H9 (cell line): ENCODE measurements at regions not wholly inside any gene's neighbourhood (a gene's known extent, or its start where the extent isn't known, plus 50 kb on each side); places are given as distances from the start of the nearest gene placed in this dataset.
"Not testable (repeated sequence)": the region's sequence is repeated elsewhere in the genome, so short reads cannot be mapped to it uniquely, and the experiment has no call there.

Source experiments
- DNase-seq: peaks from one replicate; pipeline ENCODE4 v3.0.0-alpha.2; 2017
- H2AFZ ChIP-seq: one replicate; pipeline ENCODE4 v1.6.1; 2013; ENCODE audit warnings: mild to moderate bottlenecking, low read length, control low read depth, moderate library complexity
- H2AK5ac ChIP-seq: 2 replicates; pipeline ENCODE4 v1.6.1; 2013; ENCODE audit warnings: low read length, control low read depth, mixed read lengths; ENCODE audit not compliant: insufficient read length
- H2BK120ac ChIP-seq: one replicate; pipeline ENCODE4 v1.6.1; 2013; ENCODE audit warnings: low read depth, mild to moderate bottlenecking, low read length, control low read depth, inconsistent platforms; ENCODE audit not compliant: poor library complexity, severe bottlenecking
- H2BK12ac ChIP-seq: 2 replicates; pipeline ENCODE4 v1.6.1; 2013; ENCODE audit warnings: low read length, control low read depth, mixed read lengths, low read depth; ENCODE audit not compliant: insufficient read length
- H2BK15ac ChIP-seq: 2 replicates; pipeline ENCODE4 v1.6.1; 2013; ENCODE audit warnings: low read depth, low read length, control low read depth
- H2BK20ac ChIP-seq: one replicate; pipeline ENCODE4 v1.6.1; 2013; ENCODE audit warnings: low read depth, mild to moderate bottlenecking, low read length, control low read depth, inconsistent platforms; ENCODE audit not compliant: poor library complexity, severe bottlenecking
- H2BK5ac ChIP-seq: 2 replicates; pipeline ENCODE4 v1.6.1; 2013; ENCODE audit warnings: low read length, control low read depth, mixed read lengths; ENCODE audit not compliant: insufficient read length
- H3K14ac ChIP-seq: 2 replicates; pipeline ENCODE4 v1.6.1; 2013; ENCODE audit warnings: low read length, control low read depth; ENCODE audit not compliant: insufficient read depth
- H3K18ac ChIP-seq: 2 replicates; pipeline ENCODE4 v1.6.1; 2013; ENCODE audit warnings: low read depth, mild to moderate bottlenecking, mixed read lengths, low read length, control low read depth; ENCODE audit not compliant: insufficient read length
- H3K23ac ChIP-seq: 2 replicates; pipeline ENCODE4 v1.6.1; 2013; ENCODE audit warnings: low read length, control low read depth, mixed read lengths, low read depth; ENCODE audit not compliant: insufficient read length
- H3K23me2 ChIP-seq: 2 replicates; pipeline ENCODE4 v1.6.1; 2013; ENCODE audit warnings: low read depth, mild to moderate bottlenecking, mixed read lengths, low read length, control low read depth; ENCODE audit not compliant: insufficient read length, poor library complexity, severe bottlenecking
- H3K27ac ChIP-seq: 2 replicates; pipeline ENCODE4 v1.5.1; 2013; ENCODE audit warnings: low read length, control low read depth, mixed read lengths, low read depth; ENCODE audit not compliant: insufficient read length
- H3K27me3 ChIP-seq: 2 replicates; pipeline ENCODE4 v1.6.1; 2013; ENCODE audit warnings: low read length, control low read depth, inconsistent platforms; ENCODE audit not compliant: insufficient read depth
- H3K4ac ChIP-seq: 2 replicates; pipeline ENCODE4 v1.6.1; 2013; ENCODE audit warnings: low read depth, mild to moderate bottlenecking, control low read depth, inconsistent platforms, low read length, moderate library complexity
- H3K4me1 ChIP-seq: 2 replicates; pipeline ENCODE4 v1.6.1; 2013; ENCODE audit warnings: low read length, control low read depth, inconsistent platforms; ENCODE audit not compliant: insufficient read depth
- H3K4me2 ChIP-seq: 2 replicates; pipeline ENCODE4 v1.6.1; 2013; ENCODE audit warnings: low read length, control low read depth, mixed read lengths; ENCODE audit not compliant: insufficient read length, insufficient read depth
- H3K56ac ChIP-seq: 2 replicates; pipeline ENCODE4 v1.6.1; 2013; ENCODE audit warnings: low read depth, mild to moderate bottlenecking, mixed read lengths, low read length, control low read depth; ENCODE audit not compliant: insufficient read length
- H3K79me1 ChIP-seq: 2 replicates; pipeline ENCODE4 v1.6.1; 2013; ENCODE audit warnings: low read depth, mild to moderate bottlenecking, moderate library complexity, low read length, control low read depth, inconsistent platforms; ENCODE audit not compliant: insufficient read depth, poor library complexity, severe bottlenecking
- H3K79me2 ChIP-seq: 2 replicates; pipeline ENCODE4 v1.6.1; 2013; ENCODE audit warnings: low read length, control low read depth, inconsistent platforms; ENCODE audit not compliant: insufficient read depth
- H3K9ac ChIP-seq: 2 replicates; pipeline ENCODE4 v1.6.1; 2013; ENCODE audit warnings: low read length, control low read depth, mixed read lengths; ENCODE audit not compliant: insufficient read length; ENCODE audit errors: extremely low read depth
- H3K9me3 ChIP-seq: one replicate; pipeline ENCODE4 v1.6.1; 2013; ENCODE audit warnings: low read depth, low read length, inconsistent platforms; ENCODE audit not compliant: control insufficient read depth
- H3T11ph ChIP-seq: one replicate; pipeline ENCODE4 v1.6.1; 2013; ENCODE audit warnings: mild to moderate bottlenecking, low read length, control low read depth, inconsistent platforms
- H4K20me1 ChIP-seq: one replicate; pipeline ENCODE4 v1.6.1; 2013; ENCODE audit not compliant: control insufficient read depth, insufficient read length, insufficient read depth
- H4K5ac ChIP-seq: 2 replicates; pipeline ENCODE4 v1.6.1; 2013; ENCODE audit warnings: low read depth, mild to moderate bottlenecking, mixed read lengths, low read length, control low read depth; ENCODE audit not compliant: insufficient read length
- H4K8ac ChIP-seq: replicated peaks from 2 replicates; pipeline ENCODE4 v1.6.1; 2013; ENCODE audit warnings: low read length, control low read depth, mixed read lengths, low read depth; ENCODE audit not compliant: insufficient read length
- H4K91ac ChIP-seq: 2 replicates; pipeline ENCODE4 v1.6.1; 2013; ENCODE audit warnings: low read depth, mild to moderate bottlenecking, moderate library complexity, mixed read lengths, low read length, control low read depth; ENCODE audit not compliant: insufficient read length
- H3K27ac Mint-ChIP-seq, 3 experiments: 2 replicates in 2 of 3; 3 replicates in 1 of 3; pipeline ENCODE4 v1.8.0; 2020 to 2021; ENCODE audit warnings: mixed read lengths in 3 of 3, mild to moderate bottlenecking in 1 of 3, moderate library complexity in 1 of 3
- H3K27me3 Mint-ChIP-seq: 2 replicates; pipeline ENCODE4 v1.8.0; 2021; ENCODE audit warnings: low read depth, mild to moderate bottlenecking, moderate library complexity, mixed read lengths
- H3K36me3 Mint-ChIP-seq, 3 experiments: 2 replicates in 2 of 3; 3 replicates in 1 of 3; pipeline ENCODE4 v1.8.0; 2020 to 2021; ENCODE audit warnings: low read depth in 3 of 3, mixed read lengths in 3 of 3; ENCODE audit not compliant: insufficient read depth in 1 of 3
- H3K4me1 Mint-ChIP-seq, 2 experiments: 2 replicates each; pipeline ENCODE4 v1.8.0; 2020; ENCODE audit warnings: mixed read lengths in 2 of 2
- H3K4me3 Mint-ChIP-seq, 2 experiments: 2 replicates in 1 of 2; 3 replicates in 1 of 2; pipeline ENCODE4 v1.8.0; 2020 to 2021; ENCODE audit warnings: mild to moderate bottlenecking in 2 of 2, mixed read lengths in 2 of 2, moderate library complexity in 1 of 2
- H3K9me3 Mint-ChIP-seq, 2 experiments: 2 replicates in 1 of 2; 3 replicates in 1 of 2; pipeline ENCODE4 v1.8.0; 2020; ENCODE audit warnings: mild to moderate bottlenecking in 2 of 2, mixed read lengths in 2 of 2, moderate library complexity in 1 of 2
- whole genome bisulfite sequencing: extraction: QIAGEN DNeasy Blood & Tissue Kit; methylation state at CpG from one replicate; pipeline ENCODE4 v1.1.7; 2013; ENCODE audit warnings: missing lambda C conversion rate, low lambda C conversion rate, mixed read lengths; ENCODE audit not compliant: insufficient read length; ENCODE audit errors: extremely low coverage; 5-methylcytosine and 5-hydroxymethylcytosine counted together

- peaks cover 32% of the 10 kb centered on the region; the same call in 1 of the 2 replicates for H3K27me3 ChIP-seq
- not testable (repeated sequence) for H3K4ac ChIP-seq, H3K18ac ChIP-seq, H3K79me2 ChIP-seq, H2BK120ac ChIP-seq, H3K14ac ChIP-seq, H2BK12ac ChIP-seq, H3K4me1 Mint-ChIP-seq, H3K27ac ChIP-seq, H3K4me1 ChIP-seq, H3K79me1 ChIP-seq, H3K9me3 ChIP-seq, H3K4me3 Mint-ChIP-seq, H3K4me2 ChIP-seq, H3K36me3 Mint-ChIP-seq, DNase-seq, H4K91ac ChIP-seq, H2AK5ac ChIP-seq, H3T11ph ChIP-seq, H4K20me1 ChIP-seq, H3K23me2 ChIP-seq, H4K5ac ChIP-seq, H2BK15ac ChIP-seq, H2AFZ ChIP-seq, H3K27ac Mint-ChIP-seq, H3K56ac ChIP-seq, H3K9ac ChIP-seq, H2BK5ac ChIP-seq, H2BK20ac ChIP-seq, H3K23ac ChIP-seq, H4K8ac ChIP-seq
- no CpG with 5 or more reads among the region's 1 CpG for WGBS
- Mint-ChIP-seq H3K27me3 (peaks cover 73% of the 10 kb centered on the region), H3K9me3 (peaks cover 17 to 28% of the 10 kb centered on the region in 2 experiments)
Observed at GRCh38 chr9:41075671-41076070, 52.8 kb downstream of the FOXD4L6 start.

DNA sequence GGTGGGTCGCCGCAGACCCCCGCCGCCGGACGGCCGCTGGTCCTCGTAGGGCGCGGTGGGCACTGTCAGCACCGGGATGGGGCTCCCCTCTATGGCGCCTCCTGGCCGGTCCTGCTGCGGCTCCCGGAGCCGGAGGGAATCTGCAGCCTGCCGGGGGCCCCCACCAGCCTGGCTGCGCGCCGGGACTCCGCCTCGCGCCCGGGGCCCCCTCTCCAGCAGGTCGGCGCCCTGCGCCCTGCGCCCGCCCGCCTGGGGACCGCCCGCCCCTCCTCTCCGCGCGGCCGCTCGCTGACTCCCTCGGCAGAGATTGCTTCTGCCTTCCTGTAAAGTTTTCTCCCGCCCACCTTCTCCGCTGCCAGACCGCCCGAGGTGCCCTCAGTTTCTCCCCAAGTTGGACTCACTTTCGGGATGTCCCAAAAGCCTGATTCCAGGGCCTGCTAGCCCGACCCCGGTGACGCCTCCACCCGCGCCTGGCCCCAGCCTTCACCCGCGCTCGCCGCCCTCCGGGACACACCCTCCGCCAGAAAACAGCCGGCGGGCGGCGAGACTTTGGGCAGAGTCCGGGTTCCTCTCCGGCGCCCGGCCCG is 54.0 kb downstream of the FOXD4L6 start:
- H4K91ac ChIP-seq, H2BK15ac ChIP-seq, H3K23me2 ChIP-seq, H3K23ac ChIP-seq, H3K18ac ChIP-seq, H2AFZ ChIP-seq, H3K4me1 Mint-ChIP-seq, H2AK5ac ChIP-seq, H4K5ac ChIP-seq, H3K4ac ChIP-seq, H2BK5ac ChIP-seq, H2BK20ac ChIP-seq, H2BK120ac ChIP-seq, H4K20me1 ChIP-seq, H3K9ac ChIP-seq, H3K79me1 ChIP-seq, H3K27ac Mint-ChIP-seq, H3K14ac ChIP-seq, H3K27ac ChIP-seq, H3K36me3 Mint-ChIP-seq, H2BK12ac ChIP-seq, H3K4me1 ChIP-seq, H3K79me2 ChIP-seq, H3K56ac ChIP-seq, H3K9me3 ChIP-seq, H4K8ac ChIP-seq, H3T11ph ChIP-seq: not testable (repeated sequence)
- peak; percentile 36 for DNase-seq
- H3K4me2 ChIP-seq: peak overlapping the region; percentile 39
- WGBS: no CpG with 5 or more reads among the region's 63 CpGs
- H3K27me3 ChIP-seq: peaks cover 28% of the 10 kb centered on the region; the same call in 1 of the 2 replicates
- Mint-ChIP-seq H3K9me3 (peaks cover 15 to 25% of the 10 kb centered on the region in 2 experiments), H3K4me3 (peak overlapping the region; percentile 69 to 83), H3K27me3 (peaks cover 72% of the 10 kb centered on the region)
